Tibial nerve (tissue), 3 donors: ENCODE measurements at regions not wholly inside any gene's neighbourhood (a gene's known extent, or its start where the extent isn't known, plus 50 kb on each side); places are given as distances from the start of the nearest gene placed in this dataset.

Experiments
- CTCF ChIP-seq, 5 experiments: fragments of 200-600 bp in 3 of 5; fragments of 450-650 bp in 2 of 5; sonication (generic) in 3 of 5; IDR thresholded peaks; one replicate each; pipeline ENCODE4 v1.5.1; 2016 to 2019; ENCODE audit warnings: antibody characterized with exemption in 5 of 5, mild to moderate bottlenecking in 3 of 5, moderate library complexity in 2 of 5
- POLR2A ChIP-seq, 2 donors: fragments of 450-650 bp; IDR thresholded peaks; one replicate each; pipeline ENCODE4 v1.6.1; 2017; ENCODE audit warnings: antibody characterized with exemption in 2 of 2, mild to moderate bottlenecking in 2 of 2, moderate library complexity in 2 of 2

GRCh38 chr9:80449513-80449912 lies 877.7 kb downstream of the TLE4 start:
- TF ChIP-seq POLR2A (IDR thresholded peaks at IDR 0.05) (no peak), CTCF (IDR thresholded peaks at IDR 0.05) (no peak)
